ENCODE measurements at regions not wholly inside any gene's neighbourhood (a gene's known extent, or its start where the extent isn't known, plus 50 kb on each side); places are given as distances from the start of the nearest gene placed in this dataset.
A peak's percentile ranks its signal among the peaks of the same experiment; 100 is the strongest.

DNA sequence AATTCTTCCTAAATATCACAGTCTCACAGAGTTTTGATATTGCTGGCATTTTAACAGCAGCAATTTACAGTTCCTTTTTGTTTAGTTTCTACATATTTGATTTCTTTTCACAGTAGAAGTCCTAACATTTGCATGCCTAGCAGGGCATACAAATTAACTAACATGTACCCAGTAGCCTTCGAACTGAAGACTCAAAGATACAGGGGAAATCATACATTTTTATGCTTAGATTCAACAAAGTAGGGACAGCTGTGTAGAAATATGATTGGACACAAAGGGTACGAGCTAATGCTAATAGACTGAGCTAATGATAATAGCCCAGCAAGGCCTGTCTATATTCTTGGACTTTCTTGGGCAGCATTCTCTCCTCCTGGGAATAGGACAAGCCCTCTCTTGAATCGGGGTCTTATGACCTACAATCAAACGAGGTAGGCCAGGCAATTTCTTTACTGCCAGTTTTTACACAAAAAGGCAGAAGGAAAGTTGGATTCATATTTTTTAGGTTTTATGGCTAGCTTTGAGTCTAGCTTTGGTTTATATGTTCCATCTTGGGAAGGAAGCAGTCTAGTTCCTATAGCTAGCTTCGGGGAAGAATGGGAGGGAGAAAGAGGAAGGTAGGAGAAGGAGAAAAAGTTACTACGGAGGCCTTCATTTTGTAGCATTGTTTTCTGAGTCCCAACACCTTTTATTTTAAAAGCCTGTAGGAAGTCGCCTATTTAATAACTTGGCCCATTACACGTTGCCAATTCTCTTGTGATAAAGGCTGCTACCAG is 115.8 kb downstream of the HFE start:
- DNase-seq = no peak
- Histone ChIP-seq H3K27me3 (ENCODE audit: control insufficient read depth, insufficient read depth, low read length) (no peaks in the 10 kb centered on the region), H3K27ac (ENCODE audit: low read depth in 2 of 2, low read length in 2 of 2) (no peak overlapping the region), H3K36me3 (ENCODE audit: control insufficient read depth in 2 of 3, insufficient read depth in 3 of 3, low read length in 3 of 3) (no peaks in the 10 kb centered on the region), H3K4me1 (ENCODE audit: control insufficient read depth in 2 of 3, insufficient read depth in 2 of 3, low read depth in 1 of 3, low read length in 3 of 3) (peaks cover 0 to 6% (median 6%) of the 10 kb centered on the region in 3 donors), H3K9ac (ENCODE audit: low read length in 3 of 3) (no peak overlapping the region), H3K9me3 (ENCODE audit: control insufficient read depth in 2 of 3, insufficient read depth in 1 of 3, low read length in 3 of 3) (no peaks in the 10 kb centered on the region), H3K4me3 (ENCODE audit: low read length in 3 of 3) (no peak overlapping the region)
- intact Hi-C loops (cut with DNase I) = no loop called here
- no peak for FAIRE-seq
- TF ChIP-seq, protein P1, sequence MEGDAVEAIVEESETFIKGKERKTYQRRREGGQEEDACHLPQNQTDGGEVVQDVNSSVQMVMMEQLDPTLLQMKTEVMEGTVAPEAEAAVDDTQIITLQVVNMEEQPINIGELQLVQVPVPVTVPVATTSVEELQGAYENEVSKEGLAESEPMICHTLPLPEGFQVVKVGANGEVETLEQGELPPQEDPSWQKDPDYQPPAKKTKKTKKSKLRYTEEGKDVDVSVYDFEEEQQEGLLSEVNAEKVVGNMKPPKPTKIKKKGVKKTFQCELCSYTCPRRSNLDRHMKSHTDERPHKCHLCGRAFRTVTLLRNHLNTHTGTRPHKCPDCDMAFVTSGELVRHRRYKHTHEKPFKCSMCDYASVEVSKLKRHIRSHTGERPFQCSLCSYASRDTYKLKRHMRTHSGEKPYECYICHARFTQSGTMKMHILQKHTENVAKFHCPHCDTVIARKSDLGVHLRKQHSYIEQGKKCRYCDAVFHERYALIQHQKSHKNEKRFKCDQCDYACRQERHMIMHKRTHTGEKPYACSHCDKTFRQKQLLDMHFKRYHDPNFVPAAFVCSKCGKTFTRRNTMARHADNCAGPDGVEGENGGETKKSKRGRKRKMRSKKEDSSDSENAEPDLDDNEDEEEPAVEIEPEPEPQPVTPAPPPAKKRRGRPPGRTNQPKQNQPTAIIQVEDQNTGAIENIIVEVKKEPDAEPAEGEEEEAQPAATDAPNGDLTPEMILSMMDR (IDR thresholded peaks at IDR 0.05; ENCODE audit: borderline replicate concordance, extremely low read depth, insufficient read depth) = no peak

DNA sequence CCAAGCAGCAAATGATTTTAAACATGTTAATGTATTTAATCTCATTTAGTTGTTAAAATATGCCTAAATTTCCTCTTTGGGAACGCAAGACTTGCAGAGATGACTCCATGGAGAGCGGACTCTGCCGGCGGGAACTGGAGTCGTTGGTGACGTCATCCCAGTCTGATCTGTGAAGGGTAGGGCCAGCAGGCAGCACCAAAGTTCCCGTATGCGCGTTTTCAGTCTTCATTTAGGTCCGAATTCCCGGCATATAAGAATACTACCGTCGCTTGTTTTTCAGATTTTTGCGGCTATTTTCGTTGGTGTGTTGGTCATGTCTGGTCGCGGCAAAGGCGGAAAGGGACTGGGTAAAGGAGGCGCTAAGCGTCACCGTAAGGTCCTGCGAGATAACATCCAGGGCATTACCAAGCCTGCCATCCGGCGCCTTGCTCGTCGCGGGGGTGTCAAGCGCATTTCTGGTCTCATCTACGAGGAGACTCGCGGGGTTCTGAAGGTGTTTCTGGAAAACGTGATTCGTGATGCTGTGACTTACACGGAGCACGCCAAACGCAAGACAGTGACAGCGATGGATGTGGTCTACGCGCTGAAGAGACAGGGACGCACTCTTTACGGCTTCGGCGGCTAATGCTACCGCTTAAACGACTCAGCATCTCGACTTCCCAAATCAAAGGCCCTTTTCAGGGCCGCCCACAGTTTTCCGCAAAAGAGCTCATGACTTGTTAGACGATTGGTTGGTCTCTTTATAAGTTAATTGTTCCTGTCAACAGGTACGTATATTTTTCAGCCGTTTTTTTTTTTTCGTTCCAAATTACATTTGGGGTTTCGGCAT is 117.3 kb downstream of the HFE start:
- Histone ChIP-seq H3K9me3 (ENCODE audit: control insufficient read depth in 2 of 3, insufficient read depth in 1 of 3, low read length in 3 of 3) (no peaks in the 10 kb centered on the region), H3K36me3 (ENCODE audit: control insufficient read depth in 2 of 3, insufficient read depth in 3 of 3, low read length in 3 of 3) (no peaks in the 10 kb centered on the region), H3K4me3 (ENCODE audit: low read length in 3 of 3) (peak overlapping the region; percentile 78 to 99 (median 91)), H3K9ac (ENCODE audit: low read length in 3 of 3) (peak overlapping the region; percentile 83 to 99 (median 84)), H3K27me3 (ENCODE audit: control insufficient read depth, insufficient read depth, low read length) (no peaks in the 10 kb centered on the region), H3K27ac (ENCODE audit: low read depth in 2 of 2, low read length in 2 of 2) (peak overlapping the region; percentile 90 to 94), H3K4me1 (ENCODE audit: control insufficient read depth in 2 of 3, insufficient read depth in 2 of 3, low read depth in 1 of 3, low read length in 3 of 3) (peaks cover 0 to 6% (median 6%) of the 10 kb centered on the region in 3 donors)
- TF ChIP-seq, protein P1 (IDR thresholded peaks at IDR 0.05; ENCODE audit: borderline replicate concordance, extremely low read depth, insufficient read depth) = peak; percentile 14
- DNase-seq (peak; percentile 96 to 100 (median 99)), FAIRE-seq (no peak)
- intact Hi-C loops (cut with DNase I) = no loop called here

DNA sequence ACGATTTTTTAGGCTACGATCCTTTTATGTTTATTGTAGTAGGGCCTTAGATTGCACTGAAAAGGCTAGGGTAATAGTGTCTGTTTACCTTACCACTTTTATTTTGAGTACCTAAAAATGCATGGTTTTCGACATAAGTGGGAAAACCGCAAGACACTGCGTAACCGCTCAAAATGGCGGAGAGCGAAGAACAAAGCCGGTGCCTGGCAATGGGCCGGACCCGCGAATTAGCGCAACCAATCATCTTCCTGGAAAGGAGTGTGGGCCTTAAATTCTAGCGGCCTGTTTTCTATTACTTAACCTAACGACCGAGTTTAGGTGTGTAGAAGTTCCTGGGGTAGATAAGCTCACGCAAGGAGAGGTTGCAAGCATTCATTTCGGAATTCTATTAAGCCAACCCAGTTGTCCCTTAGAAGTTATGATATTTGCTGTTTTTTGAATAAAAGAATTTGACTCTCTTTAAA is 118.0 kb downstream of the HFE start:
- Histone ChIP-seq H3K4me1 (ENCODE audit: control insufficient read depth in 2 of 3, insufficient read depth in 2 of 3, low read depth in 1 of 3, low read length in 3 of 3) (peaks cover 0 to 6% (median 6%) of the 10 kb centered on the region in 3 donors), H3K27ac (ENCODE audit: low read depth in 2 of 2, low read length in 2 of 2) (peak overlapping the region; percentile 90 to 94), H3K9me3 (ENCODE audit: control insufficient read depth in 2 of 3, insufficient read depth in 1 of 3, low read length in 3 of 3) (no peaks in the 10 kb centered on the region), H3K4me3 (ENCODE audit: low read length in 3 of 3) (peak overlapping the region; percentile 78 to 99 (median 91)), H3K27me3 (ENCODE audit: control insufficient read depth, insufficient read depth, low read length) (no peaks in the 10 kb centered on the region), H3K36me3 (ENCODE audit: control insufficient read depth in 2 of 3, insufficient read depth in 3 of 3, low read length in 3 of 3) (no peaks in the 10 kb centered on the region), H3K9ac (ENCODE audit: low read length in 3 of 3) (peak overlapping the region; percentile 83 to 99 (median 84))
- intact Hi-C loops (cut with DNase I) = no loop called here
- TF ChIP-seq, protein P1 (IDR thresholded peaks at IDR 0.05; ENCODE audit: borderline replicate concordance, extremely low read depth, insufficient read depth) = no peak
- DNase-seq = peak; percentile 92 to 97 (median 92)
- no peak for FAIRE-seq

Measured in kidney (tissue), 13 donors.